Fibroblast of the aortic adventitia (primary cell): ENCODE measurements at regions not wholly inside any gene's neighbourhood (a gene's known extent, or its start where the extent isn't known, plus 50 kb on each side); places are given as distances from the start of the nearest gene placed in this dataset.

ENCODE experiments used
- DNase-seq: peaks from one replicate; pipeline ENCODE4 v3.0.0-alpha.2; 2010; ENCODE audit warnings: low read depth
- H3K4me3 ChIP-seq: 2 replicates; pipeline ENCODE4 v1.5.1; 2011; ENCODE audit warnings: low read depth, mild to moderate bottlenecking, control low read depth, low read length, moderate library complexity
- CTCF ChIP-seq: IDR thresholded peaks from 2 replicates; pipeline ENCODE4 v1.5.1; 2011; ENCODE audit warnings: mild to moderate bottlenecking, low read length, control low read depth, inconsistent platforms; ENCODE audit not compliant: insufficient read depth

DNA sequence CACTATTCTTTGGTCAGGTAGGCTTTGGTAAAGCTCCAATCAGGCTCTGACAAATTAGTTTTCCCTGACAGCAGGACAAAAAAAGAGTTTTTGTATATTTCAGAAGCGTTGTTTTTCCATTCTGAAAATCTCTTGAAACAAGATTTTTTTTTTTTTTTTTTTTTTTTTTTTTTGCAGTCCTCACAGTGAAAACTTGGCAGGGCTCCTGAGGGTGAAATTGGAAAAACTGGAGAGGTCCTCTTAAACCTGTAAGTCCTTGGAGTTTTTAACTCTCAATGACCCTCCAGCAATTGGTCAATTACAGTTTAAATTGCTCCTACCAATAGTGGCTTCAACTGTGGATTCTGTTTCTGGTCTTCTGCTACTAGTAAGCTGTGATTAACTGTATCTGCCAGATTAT, 244.5 kb upstream of the PKDCC start:
- no peak overlapping the region for H3K4me3 ChIP-seq
- TF ChIP-seq CTCF: no peak
- DNase-seq: no peak

DNA sequence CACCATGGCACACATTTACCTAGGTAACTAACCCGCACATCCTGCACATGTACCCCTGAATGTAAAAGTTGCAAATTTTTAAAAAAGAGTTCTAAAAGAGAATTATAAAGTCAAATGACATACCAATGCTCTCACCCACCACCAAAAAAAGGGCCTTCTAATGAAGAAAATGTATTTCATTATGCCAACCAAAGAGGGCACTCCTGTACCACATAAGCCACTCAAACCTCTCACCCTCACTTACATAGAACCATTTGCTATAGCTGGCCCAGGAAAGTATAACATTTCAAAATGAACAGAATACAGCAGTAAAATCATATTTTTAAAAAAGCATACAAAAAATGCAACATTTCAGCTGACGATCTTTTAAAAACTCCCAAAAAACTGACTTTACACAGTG, 241.5 kb upstream of the PKDCC start:
- TF ChIP-seq CTCF: no peak
- H3K4me3 ChIP-seq: no peak overlapping the region

DNA sequence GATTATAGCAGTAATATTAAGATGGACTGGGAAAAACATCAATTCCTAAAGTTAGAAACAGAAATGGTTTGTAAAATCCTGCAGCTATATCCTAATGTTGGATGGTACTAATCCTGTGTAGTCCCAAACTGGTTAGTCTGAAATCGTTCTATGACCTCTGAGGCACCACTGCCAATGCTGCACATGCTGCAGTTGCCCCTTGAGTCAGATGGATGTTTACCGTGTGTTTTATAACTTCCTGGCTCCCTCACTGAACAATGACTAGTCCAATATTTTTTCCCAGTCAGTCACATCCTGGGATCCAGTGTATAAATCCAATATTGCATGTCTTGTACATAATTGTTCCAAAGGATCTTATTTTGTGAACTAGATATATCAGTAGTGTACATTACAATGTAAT, 226.7 kb upstream of the PKDCC start:
- H3K4me3 ChIP-seq: no peak overlapping the region
- no peak for DNase-seq
- no peak for TF ChIP-seq CTCF

More for the DNA sequence above, 241.5 kb upstream of the PKDCC start:
- DNase-seq: no peak

- no peak for TF ChIP-seq CTCF
- no peak overlapping the region for H3K4me3 ChIP-seq
- DNase-seq: no peak
Observed at GRCh38 chr2:41826921-41827320, 220.9 kb upstream of the PKDCC start.

- H3K4me3 ChIP-seq: no peak overlapping the region
- no peak for DNase-seq
- TF ChIP-seq CTCF: no peak
Observed at GRCh38 chr2:41827354-41827971, 220.4 kb upstream of the PKDCC start.

GRCh38 chr2:41828052-41828643, 219.7 kb upstream of the PKDCC start:
- no peak overlapping the region for H3K4me3 ChIP-seq
- TF ChIP-seq CTCF: no peak
- no peak for DNase-seq

DNA sequence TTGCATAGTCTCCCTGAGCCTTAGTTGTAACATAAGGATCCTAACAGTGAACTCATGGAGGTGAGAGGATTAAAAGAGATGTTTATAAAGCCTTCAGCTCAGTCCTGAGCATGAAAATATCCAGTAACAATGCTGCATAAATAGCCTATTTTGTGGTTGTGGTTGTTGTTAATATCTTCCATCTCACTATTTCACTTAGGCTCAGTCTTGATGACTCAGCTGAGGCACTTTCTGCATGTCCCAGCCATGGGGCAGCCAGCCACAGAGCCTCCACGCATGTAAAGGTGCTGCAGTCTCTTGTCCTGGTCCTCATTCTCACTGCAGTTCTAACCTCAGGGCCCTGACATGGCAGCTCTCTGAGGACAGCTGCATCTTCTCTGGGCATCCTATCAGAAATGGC, 218.8 kb upstream of the PKDCC start:
- H3K4me3 ChIP-seq: no peak overlapping the region
- TF ChIP-seq CTCF: no peak
- DNase-seq: no peak
